ENCODE measurements at regions not wholly inside any gene's neighbourhood (a gene's known extent, or its start where the extent isn't known, plus 50 kb on each side); places are given as distances from the start of the nearest gene placed in this dataset.

GRCh38 chr2:129189617-129190319 is 789.7 kb upstream of the RAB6C start:
- in situ Hi-C loops (cut with HindIII; ENCODE audit: extremely low pct_ligation_motif_present, low pct_unique_long_range_greater_than_20kb) (no loop called here), intact Hi-C loops (cut with micrococcal nuclease; ENCODE audit: unreplicated experiment) (no loop called here)
- no peaks in the 10 kb centered on the region for H3K79me2 ChIP-seq (ENCODE audit: insufficient read depth, low read length)
- no peak for DNase-seq (ENCODE audit: low spot score)
- no peaks in the 10 kb centered on the region for H3K36me3 ChIP-seq (replicated peaks in 1 of 2; ENCODE audit: control insufficient read depth in 1 of 2, insufficient read depth in 2 of 2, low read length in 2 of 2)
- ChIA-PET CTCF (ENCODE audit: low intra/inter-chr PET ratio, low total read pairs) (no interaction called here), POLR2A (no interaction called here)
- H3K9ac ChIP-seq (ENCODE audit: insufficient read depth, low read depth, low read length): no peak overlapping the region
- no peak for TF ChIP-seq ZNF12 (CRISPR knock-in tag; IDR thresholded peaks at IDR 0.05)
- TF ChIP-seq YY1 (IDR thresholded peaks at IDR 0.05; ENCODE audit: insufficient read depth, insufficient replicate concordance, low read depth, low read length): no peak
- TF ChIP-seq ZNF574 (CRISPR knock-in tag; IDR thresholded peaks at IDR 0.05): no peak
- TF ChIP-seq ZMAT5 (CRISPR knock-in tag; IDR thresholded peaks at IDR 0.05; ENCODE audit: borderline replicate concordance, low read depth): no peak
- TF ChIP-seq TRAFD1 (CRISPR knock-in tag; IDR thresholded peaks at IDR 0.05; ENCODE audit: borderline replicate concordance): no peak
- TF ChIP-seq NBN (conservative IDR thresholded peaks at IDR 0.05): no peak
- no peak for TF ChIP-seq DNMT1 (CRISPR knock-in tag; IDR thresholded peaks at IDR 0.05)
- no peak for TF ChIP-seq ZNF225 (CRISPR knock-in tag; IDR thresholded peaks at IDR 0.05)
- no peak for TF ChIP-seq ADNP (CRISPR knock-in tag; IDR thresholded peaks at IDR 0.05)
- no peak for TF ChIP-seq SPEN (CRISPR knock-in tag; IDR thresholded peaks at IDR 0.05; ENCODE audit: low read depth)
- no peak for TF ChIP-seq ZNF772 (CRISPR knock-in tag; IDR thresholded peaks at IDR 0.05)
- TF ChIP-seq RFXANK (CRISPR knock-in tag; IDR thresholded peaks at IDR 0.05): no peak
- TF ChIP-seq MAFK (conservative IDR thresholded peaks at IDR 0.05 in 1 of 2, IDR thresholded peaks at IDR 0.05 in 1 of 2; ENCODE audit: low read length in 2 of 2): no peak
- TF ChIP-seq GPN1 (CRISPR knock-in tag; IDR thresholded peaks at IDR 0.05; ENCODE audit: borderline replicate concordance): no peak
- no peak for TF ChIP-seq SP1 (IDR thresholded peaks at IDR 0.05)
- TF ChIP-seq SP1 (CRISPR knock-in tag; IDR thresholded peaks at IDR 0.05): no peak
- no TSS peak for BruUV-seq (replicated peaks)
- no peak for FAIRE-seq
- no peak overlapping the region for H2AFZ ChIP-seq (ENCODE audit: low read length)
- no peaks in the 10 kb centered on the region for H3K9me3 ChIP-seq (ENCODE audit: low read length)
- no peak overlapping the region for H3K27ac ChIP-seq (ENCODE audit: extremely low read length, insufficient read depth, low read length)
- peaks cover 3 to 43% of the 10 kb centered on the region in 2 experiments; a peak in 4 of 5 replicates for H3K27me3 ChIP-seq (ENCODE audit: control insufficient read depth in 1 of 2, insufficient read depth in 2 of 2, low read length in 2 of 2)
- 39% methylated on average over 10 of the region's 10 CpGs for WGBS (ENCODE audit: low lambda C conversion rate)
- no peaks in the 10 kb centered on the region for H4K20me1 ChIP-seq (ENCODE audit: insufficient read depth, low read length)
- no peak overlapping the region for H3K4me3 ChIP-seq (replicated peaks in 1 of 3; ENCODE audit: insufficient read depth in 1 of 3, low read depth in 2 of 3, low read length in 3 of 3)
- no peaks in the 10 kb centered on the region for H3K4me1 ChIP-seq (ENCODE audit: insufficient read depth, low read length)
- no peak for ATAC-seq
- H3K4me2 ChIP-seq (ENCODE audit: low read depth, low read length): no peak overlapping the region
